Endothelial cell of umbilical vein (primary cell): ENCODE measurements at regions not wholly inside any gene's neighbourhood (a gene's known extent, or its start where the extent isn't known, plus 50 kb on each side); places are given as distances from the start of the nearest gene placed in this dataset.

Source experiments
- BruUV-seq: library from RNA; stranded (reverse); fragments of 400-500 nt; replicated peaks from 2 replicates; lab custom pipeline; 2021; lab: Mats Ljungman, UMichigan
- CTCF ChIA-PET: fragments of 300-600, 350-600 bp; sonication (Branson Sonifier 250); formaldehyde crosslinking; loops from one replicate; lab custom pipeline; 2021; ENCODE audit warnings: antibody characterized with exemption, inconsistent platforms; lab: Charles Lee
- POLR2A ChIA-PET: fragments of 300-600, 350-600 bp; sonication (Branson Sonifier 250); formaldehyde crosslinking; loops from one replicate; lab custom pipeline; 2021; ENCODE audit warnings: antibody characterized with exemption, inconsistent platforms; lab: Charles Lee
- DNase-seq: peaks from one replicate; pipeline ENCODE4 v3.0.0-alpha.2; 2011; ENCODE audit warnings: low read depth, low spot score
- FAIRE-seq: peaks from 2 replicates; lab custom pipeline; 2011; peaks lifted over from hg19 to GRCh38; lab: Jason Lieb, UNC
- H2AFZ ChIP-seq: 2 replicates; pipeline ENCODE4 v1.6.0; 2012; ENCODE audit warnings: low read depth, low read length, control low read depth, inconsistent platforms
- H3K27ac ChIP-seq: 2 replicates; pipeline ENCODE4 v1.5.1; 2011; ENCODE audit warnings: low read depth, mild to moderate bottlenecking, control low read depth, low read length, moderate library complexity; ENCODE audit not compliant: insufficient read depth
- H3K27me3 ChIP-seq, 2 experiments: 2 replicates each; pipeline versions ENCODE4 v1.6.0 to v1.6.1; 2011; ENCODE audit warnings: low read length in 2 of 2, mixed read lengths in 1 of 2; ENCODE audit not compliant: control insufficient read depth in 2 of 2, insufficient read depth in 2 of 2
- H3K36me3 ChIP-seq, 2 experiments: 2 replicates in 1 of 2; 3 replicates in 1 of 2; pipeline ENCODE4 v1.5.1; 2011; ENCODE audit warnings: low read length in 2 of 2, mild to moderate bottlenecking in 1 of 2, moderate library complexity in 1 of 2; ENCODE audit not compliant: control insufficient read depth in 2 of 2, insufficient read depth in 2 of 2; ENCODE audit errors: extremely low read depth in 1 of 2
- H3K4me1 ChIP-seq: 3 replicates; pipeline ENCODE4 v1.5.1; 2011; ENCODE audit warnings: mild to moderate bottlenecking, low read length; ENCODE audit not compliant: control insufficient read depth, insufficient read depth; ENCODE audit errors: extremely low read depth
- H3K4me2 ChIP-seq: 2 replicates; pipeline ENCODE4 v1.6.1; 2011; ENCODE audit warnings: low read length, control low read depth, mixed read lengths; ENCODE audit not compliant: insufficient read depth
- H3K4me3 ChIP-seq, 3 experiments: fragments of 200-600 bp in 1 of 3; sonication (generic), shearing (Covaris generic) in 1 of 3; replicated peaks in 1 of 3; 2 replicates each; pipeline ENCODE4 v1.5.1; 2011 to 2016; ENCODE audit warnings: control low read depth in 3 of 3, low read length in 3 of 3, mild to moderate bottlenecking in 2 of 3, inconsistent platforms in 1 of 3, low read depth in 1 of 3, moderate library complexity in 1 of 3; ENCODE audit not compliant: insufficient read depth in 1 of 3
- H3K79me2 ChIP-seq: 2 replicates; pipeline ENCODE4 v1.6.0; 2012; ENCODE audit warnings: low read length, inconsistent platforms; ENCODE audit not compliant: control insufficient read depth, insufficient read depth
- H3K9ac ChIP-seq: replicated peaks from 2 replicates; pipeline ENCODE3; 2011; ENCODE audit warnings: low read length, control low read depth; ENCODE audit not compliant: insufficient read depth; ENCODE audit errors: extremely low read depth
- H3K9me1 ChIP-seq: replicated peaks from 3 replicates; pipeline ENCODE4 v1.6.0; 2011; ENCODE audit warnings: mild to moderate bottlenecking, low read length; ENCODE audit not compliant: control insufficient read depth, insufficient read depth; ENCODE audit errors: extremely low read depth
- H3K9me3 ChIP-seq: replicated peaks from 2 replicates; pipeline ENCODE4 v1.5.1; 2012; ENCODE audit warnings: low read length, inconsistent platforms; ENCODE audit not compliant: control insufficient read depth, insufficient read depth
- H4K20me1 ChIP-seq: replicated peaks from 2 replicates; pipeline ENCODE3; 2011; ENCODE audit warnings: mild to moderate bottlenecking, low read length; ENCODE audit not compliant: control insufficient read depth, insufficient read depth; ENCODE audit errors: extremely low read depth
- EZH2 ChIP-seq: IDR thresholded peaks from 2 replicates; pipeline ENCODE4 v1.6.1; 2012; ENCODE audit warnings: borderline replicate concordance, low read depth, mild to moderate bottlenecking, moderate library complexity, low read length, inconsistent platforms; ENCODE audit not compliant: severe bottlenecking
- FOS ChIP-seq: IDR thresholded peaks from 2 replicates; pipeline ENCODE4 v1.6.1; 2011; ENCODE audit warnings: mild to moderate bottlenecking, low read length, moderate library complexity, borderline replicate concordance; ENCODE audit not compliant: insufficient read depth
- GATA2 ChIP-seq: IDR thresholded peaks from 2 replicates; pipeline ENCODE4 v1.7.0; 2011; ENCODE audit warnings: low read depth, mild to moderate bottlenecking, moderate library complexity, mixed read lengths, low read length; ENCODE audit not compliant: insufficient read length, insufficient read depth
- JUN ChIP-seq: IDR thresholded peaks from 2 replicates; pipeline ENCODE4 v1.6.1; 2011; ENCODE audit warnings: borderline replicate concordance, low read depth; ENCODE audit not compliant: insufficient read length, insufficient read depth
- MYC ChIP-seq: IDR thresholded peaks from one replicate; pipeline ENCODE4 v1.6.1; 2011; ENCODE audit warnings: mild to moderate bottlenecking, low read depth, low read length
- POLR2A ChIP-seq: IDR thresholded peaks from 2 replicates; pipeline ENCODE4 v1.6.1; 2012; ENCODE audit warnings: low read depth, mild to moderate bottlenecking, control low read depth, low read length
- POLR2AphosphoS5 ChIP-seq: IDR thresholded peaks from 2 replicates; pipeline ENCODE4 v1.6.1; 2012; ENCODE audit warnings: low read depth, mild to moderate bottlenecking, control low read depth, low read length, moderate library complexity; ENCODE audit not compliant: insufficient read depth
- dilution Hi-C: fragments of 300-500 bp; cut with MboI; formaldehyde crosslinking; loops from one replicate; pipeline ENCODE4 v1.15.0; 2019; ENCODE audit warnings: low sequenced_read_pairs; ENCODE audit not compliant: extremely low pct_ligation_motif_present
- intact Hi-C: fragments of 100-400 bp; cut with micrococcal nuclease; formaldehyde crosslinking; loops from one replicate; pipeline ENCODE4 v1.10.0; 2022
- TF ChIP-seq, protein P1 (sequence below), 2 donors: IDR thresholded peaks; 1 replicate in 1 of 2; 2 replicates in 1 of 2; pipeline ENCODE4 v1.5.1; 2011; ENCODE audit warnings: low read length in 2 of 2, mild to moderate bottlenecking in 2 of 2, moderate library complexity in 2 of 2, control low read depth in 1 of 2, inconsistent platforms in 1 of 2, low read depth in 1 of 2; ENCODE audit not compliant: insufficient read depth in 1 of 2; ENCODE audit errors: extremely low read depth in 1 of 2
- TF ChIP-seq, protein P2 (sequence below): IDR thresholded peaks from 2 replicates; pipeline ENCODE4 v1.6.1; 2011; ENCODE audit not compliant: insufficient read depth, insufficient read length

DNA sequence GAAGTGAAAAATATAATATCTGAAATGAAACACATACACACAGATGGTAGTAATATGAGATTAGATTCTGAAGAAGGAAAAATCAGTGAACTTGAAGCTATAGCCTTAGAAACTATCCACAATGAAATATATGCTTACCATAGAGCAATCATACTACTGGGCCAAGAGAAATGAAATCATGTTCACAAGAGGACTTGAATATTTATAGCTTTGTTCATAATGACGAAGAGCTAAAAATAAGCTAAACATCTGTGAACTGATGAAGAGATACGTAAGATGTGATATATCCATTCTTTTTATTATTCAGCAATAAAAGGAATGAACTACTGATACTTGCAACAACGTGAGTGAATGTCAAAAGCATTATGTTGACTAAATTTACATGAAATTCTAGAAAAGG, 92.6 kb upstream of the ALDH1B1 start:
- Histone ChIP-seq H2AFZ (no peak overlapping the region), H3K4me1 (no peaks in the 10 kb centered on the region), H3K79me2 (no peaks in the 10 kb centered on the region), H3K9me1 (no peaks in the 10 kb centered on the region), H3K27me3 (peaks cover 2 to 37% of the 10 kb centered on the region in 2 experiments), H3K36me3 (no peaks in the 10 kb centered on the region), H3K9me3 (no peaks in the 10 kb centered on the region), H3K4me3 (no peak overlapping the region), H3K27ac (no peak overlapping the region), H4K20me1 (no peaks in the 10 kb centered on the region), H3K9ac (no peak overlapping the region), H3K4me2 (no peak overlapping the region)
- ChIA-PET CTCF (interaction anchor here (1.3 kb wide), 1 partner anchor 140 kb away, joined by 3 read pairs; no protein-coding TSS in a partner anchor), POLR2A (no interaction called here)
- DNase-seq (no peak), FAIRE-seq (no peak)
- intact Hi-C loops (no loop called here), dilution Hi-C loops (no loop called here)
- TF ChIP-seq, protein P1, sequence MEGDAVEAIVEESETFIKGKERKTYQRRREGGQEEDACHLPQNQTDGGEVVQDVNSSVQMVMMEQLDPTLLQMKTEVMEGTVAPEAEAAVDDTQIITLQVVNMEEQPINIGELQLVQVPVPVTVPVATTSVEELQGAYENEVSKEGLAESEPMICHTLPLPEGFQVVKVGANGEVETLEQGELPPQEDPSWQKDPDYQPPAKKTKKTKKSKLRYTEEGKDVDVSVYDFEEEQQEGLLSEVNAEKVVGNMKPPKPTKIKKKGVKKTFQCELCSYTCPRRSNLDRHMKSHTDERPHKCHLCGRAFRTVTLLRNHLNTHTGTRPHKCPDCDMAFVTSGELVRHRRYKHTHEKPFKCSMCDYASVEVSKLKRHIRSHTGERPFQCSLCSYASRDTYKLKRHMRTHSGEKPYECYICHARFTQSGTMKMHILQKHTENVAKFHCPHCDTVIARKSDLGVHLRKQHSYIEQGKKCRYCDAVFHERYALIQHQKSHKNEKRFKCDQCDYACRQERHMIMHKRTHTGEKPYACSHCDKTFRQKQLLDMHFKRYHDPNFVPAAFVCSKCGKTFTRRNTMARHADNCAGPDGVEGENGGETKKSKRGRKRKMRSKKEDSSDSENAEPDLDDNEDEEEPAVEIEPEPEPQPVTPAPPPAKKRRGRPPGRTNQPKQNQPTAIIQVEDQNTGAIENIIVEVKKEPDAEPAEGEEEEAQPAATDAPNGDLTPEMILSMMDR (IDR thresholded peaks at IDR 0.05; ENCODE audit: extremely low read depth in 1 of 2, insufficient read depth in 1 of 2, low read depth in 1 of 2, low read length in 2 of 2) = no peak
- TF ChIP-seq JUN (no peak), FOS (no peak), POLR2A (no peak), GATA2 (no peak), POLR2AphosphoS5 (no peak), MYC (no peak), EZH2 (no peak)
- TF ChIP-seq, protein P2, sequence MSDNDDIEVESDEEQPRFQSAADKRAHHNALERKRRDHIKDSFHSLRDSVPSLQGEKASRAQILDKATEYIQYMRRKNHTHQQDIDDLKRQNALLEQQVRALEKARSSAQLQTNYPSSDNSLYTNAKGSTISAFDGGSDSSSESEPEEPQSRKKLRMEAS = no peak
- no TSS peak for BruUV-seq
